NCI-H146 (cell line): ENCODE measurements at regions not wholly inside any gene's neighbourhood (a gene's known extent, or its start where the extent isn't known, plus 50 kb on each side); places are given as distances from the start of the nearest gene placed in this dataset.
"Not testable (repeated sequence)": the region's sequence is repeated elsewhere in the genome, so short reads cannot be mapped to it uniquely, and the experiment has no call there.

Source experiments
- DNase-seq: peaks from one replicate; lab custom pipeline; 2025; lab: John Stamatoyannopoulos, UW

DNA sequence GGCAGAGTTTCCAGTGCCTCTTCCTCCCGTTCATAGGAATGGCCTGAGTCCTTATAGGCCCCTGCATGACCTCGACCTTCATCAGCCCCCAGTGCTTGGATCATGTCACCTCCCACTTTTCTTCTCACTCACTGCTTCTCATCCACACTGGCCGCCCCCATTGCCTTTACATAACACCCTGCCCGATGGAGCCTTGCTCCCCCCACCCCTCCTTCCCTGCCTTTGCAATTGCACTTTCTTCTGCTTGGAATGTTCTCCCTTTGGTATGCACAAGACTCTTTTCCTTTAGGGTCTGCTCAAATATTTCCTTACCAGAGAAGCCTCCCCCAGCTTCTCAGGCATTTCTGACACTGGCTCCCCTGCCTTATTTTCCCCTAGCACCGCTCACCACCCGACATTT is 125.2 kb upstream of the KCNJ6 start:
- no peak for DNase-seq

DNA sequence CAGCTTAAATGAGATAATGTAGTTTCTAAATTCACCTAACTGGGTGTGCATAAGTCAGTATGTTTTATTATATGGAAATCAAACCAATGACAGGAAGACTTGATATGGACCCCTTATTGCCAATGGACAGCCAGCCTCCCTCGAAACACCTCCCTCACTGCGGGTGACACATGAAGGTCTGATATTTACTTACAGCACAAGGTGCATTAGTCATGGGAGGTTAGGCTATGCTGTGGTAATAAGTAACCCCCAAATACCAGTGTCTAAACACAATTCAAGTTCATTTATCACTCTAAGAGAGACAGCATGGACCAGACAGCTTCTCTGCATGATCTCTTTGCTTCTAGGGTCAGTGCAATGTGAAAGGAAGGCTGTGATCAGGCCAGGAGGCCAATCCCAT is 126.0 kb upstream of the KCNJ6 start:
- DNase-seq = no peak

DNA sequence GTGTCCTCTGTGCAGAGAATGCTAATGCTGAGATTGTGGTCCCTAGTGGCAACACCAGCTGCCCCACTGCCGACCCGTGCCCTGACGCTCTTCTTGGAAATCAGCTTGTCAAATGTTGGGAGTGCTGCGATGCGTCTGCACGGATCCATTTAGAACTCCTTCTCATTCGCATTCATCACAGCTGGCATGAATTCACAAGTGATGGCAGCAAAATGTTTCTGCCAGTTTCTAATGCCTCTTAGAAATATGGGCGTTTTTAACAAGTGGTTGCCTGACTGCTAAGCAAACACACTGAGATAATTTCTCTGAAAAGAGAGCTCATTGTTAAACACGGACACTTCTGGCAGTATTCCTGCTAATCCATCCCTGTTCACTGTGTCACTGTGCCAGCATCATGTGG is 131.9 kb upstream of the KCNJ6 start:
- DNase-seq = peak; percentile 35

DNA sequence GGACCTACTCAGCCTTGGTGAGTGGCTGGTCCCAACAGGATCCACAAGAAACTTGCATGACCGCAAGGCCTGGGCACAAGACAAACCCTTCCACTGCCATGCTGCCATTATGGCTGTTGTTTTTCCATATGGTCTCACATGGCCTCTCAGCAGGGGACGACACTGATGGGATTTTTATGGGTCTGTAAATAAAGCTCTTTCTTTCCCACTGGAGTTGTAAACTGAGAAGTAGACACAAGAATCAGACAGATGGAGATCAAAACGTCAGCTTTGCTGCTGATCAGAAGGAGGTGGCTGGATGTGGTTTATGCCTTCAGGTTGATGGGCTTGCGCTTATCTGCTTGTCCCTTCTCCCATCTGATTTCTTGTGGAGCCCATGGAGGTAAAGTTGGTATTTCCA is 138.1 kb upstream of the KCNJ6 start:
- peak; percentile 48 for DNase-seq

DNA sequence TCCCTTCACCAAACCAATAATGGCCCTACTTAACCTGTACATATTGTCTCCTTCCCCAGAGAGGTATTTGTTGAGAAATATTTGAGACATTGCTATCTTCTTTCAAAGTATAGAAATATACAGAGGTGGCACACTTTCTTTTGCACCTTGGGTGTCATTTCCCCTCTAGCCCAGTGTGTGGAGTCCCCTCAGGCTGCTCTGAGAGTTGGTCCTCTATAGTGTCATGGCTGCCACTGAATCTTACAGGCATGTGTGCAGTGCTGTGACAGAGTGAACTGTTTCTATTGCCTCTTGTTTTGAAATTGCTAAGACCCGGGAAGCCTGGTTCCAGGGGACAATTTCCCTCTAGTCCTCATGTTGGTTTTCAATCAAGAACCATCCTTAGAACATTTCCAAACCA is 140.2 kb upstream of the KCNJ6 start:
- no peak for DNase-seq

DNA sequence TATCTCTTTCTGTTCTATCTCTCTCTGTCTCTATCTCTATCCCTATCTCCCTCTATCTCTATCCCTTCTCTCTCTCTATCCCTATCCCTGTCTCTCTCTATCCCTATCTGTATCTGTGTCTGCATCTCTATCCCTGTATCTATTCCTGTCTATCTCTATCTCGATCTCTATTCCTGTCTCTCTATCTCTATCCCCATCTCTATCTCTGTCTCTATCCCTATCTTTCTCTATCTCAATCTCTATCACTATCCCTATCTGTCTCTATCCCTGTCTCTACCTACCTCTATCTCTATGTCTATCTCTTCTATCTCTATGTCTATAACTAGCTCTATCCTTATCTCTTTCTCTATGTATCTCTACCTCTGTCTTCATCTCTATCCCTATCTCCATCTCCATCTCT is 141.4 kb upstream of the KCNJ6 start:
- no peak for DNase-seq

DNA sequence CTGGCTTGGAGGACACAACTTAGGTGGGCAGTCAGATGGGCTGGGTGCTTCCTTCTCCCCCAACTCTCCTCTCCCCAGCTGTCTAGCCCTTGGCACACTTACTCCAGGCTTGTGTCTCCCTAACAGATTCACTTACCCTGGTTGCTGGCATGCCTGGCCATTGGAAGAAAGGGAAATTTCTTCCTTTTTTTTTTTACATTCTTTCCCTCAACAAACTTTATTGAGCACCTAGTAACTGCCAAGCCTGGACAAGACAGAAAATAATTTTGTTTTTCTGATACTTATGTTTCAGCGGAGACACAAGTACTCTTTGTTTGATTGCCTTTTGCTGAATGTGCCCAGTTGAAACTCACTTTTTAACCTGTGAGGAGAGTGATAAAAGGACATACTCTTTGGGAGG is 144.3 kb upstream of the KCNJ6 start:
- no peak for DNase-seq

DNA sequence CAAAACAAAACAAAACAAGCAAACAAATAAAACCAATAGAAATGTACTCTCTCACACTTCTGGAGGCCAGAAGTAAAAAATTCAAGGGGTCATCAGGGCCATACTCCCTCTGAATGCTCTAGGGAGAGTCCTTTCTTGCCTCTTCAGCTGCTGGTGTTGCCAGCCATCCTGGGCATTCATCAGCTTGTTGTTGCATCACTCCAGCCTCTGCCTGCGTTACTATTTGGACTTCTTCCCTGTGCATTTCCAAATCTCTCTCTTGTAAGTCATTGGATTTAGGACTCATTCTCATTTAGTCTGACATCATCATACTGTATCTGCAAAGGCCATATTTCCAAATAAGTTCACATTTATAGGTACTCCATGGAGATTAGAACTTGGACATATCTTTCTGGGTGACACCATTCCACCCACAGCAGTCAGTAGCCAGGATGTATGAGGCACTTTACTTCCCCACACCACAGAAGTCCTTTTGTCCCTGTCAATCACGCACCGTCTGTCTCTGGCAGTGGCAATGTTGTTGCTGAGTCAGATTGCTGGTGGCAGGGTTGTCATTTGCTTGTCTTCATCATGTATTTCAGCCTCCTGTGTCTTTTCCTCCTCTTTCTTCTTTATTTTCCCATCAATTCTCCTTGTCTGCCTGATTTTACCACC is 151.0 kb upstream of the KCNJ6 start:
- no peak for DNase-seq

DNA sequence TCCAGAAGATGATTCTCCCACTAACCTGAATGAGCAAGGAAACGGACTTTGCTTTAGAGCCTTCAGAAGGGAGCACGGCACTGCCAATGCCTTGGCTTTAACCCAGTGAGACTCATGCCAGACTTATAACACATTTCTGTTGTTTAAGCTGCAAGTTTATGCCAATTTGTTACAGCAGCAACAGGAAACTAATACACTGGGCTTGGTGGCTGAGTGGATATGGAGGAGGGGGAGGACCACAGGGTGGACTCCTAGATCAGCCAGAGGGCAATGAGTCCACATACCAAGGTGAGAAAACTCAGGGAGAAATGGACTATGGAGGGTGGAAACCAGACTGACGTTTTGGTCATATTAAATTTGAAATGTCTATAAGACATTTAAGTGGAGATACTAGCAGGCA is 156.2 kb upstream of the KCNJ6 start:
- DNase-seq = no peak

DNA sequence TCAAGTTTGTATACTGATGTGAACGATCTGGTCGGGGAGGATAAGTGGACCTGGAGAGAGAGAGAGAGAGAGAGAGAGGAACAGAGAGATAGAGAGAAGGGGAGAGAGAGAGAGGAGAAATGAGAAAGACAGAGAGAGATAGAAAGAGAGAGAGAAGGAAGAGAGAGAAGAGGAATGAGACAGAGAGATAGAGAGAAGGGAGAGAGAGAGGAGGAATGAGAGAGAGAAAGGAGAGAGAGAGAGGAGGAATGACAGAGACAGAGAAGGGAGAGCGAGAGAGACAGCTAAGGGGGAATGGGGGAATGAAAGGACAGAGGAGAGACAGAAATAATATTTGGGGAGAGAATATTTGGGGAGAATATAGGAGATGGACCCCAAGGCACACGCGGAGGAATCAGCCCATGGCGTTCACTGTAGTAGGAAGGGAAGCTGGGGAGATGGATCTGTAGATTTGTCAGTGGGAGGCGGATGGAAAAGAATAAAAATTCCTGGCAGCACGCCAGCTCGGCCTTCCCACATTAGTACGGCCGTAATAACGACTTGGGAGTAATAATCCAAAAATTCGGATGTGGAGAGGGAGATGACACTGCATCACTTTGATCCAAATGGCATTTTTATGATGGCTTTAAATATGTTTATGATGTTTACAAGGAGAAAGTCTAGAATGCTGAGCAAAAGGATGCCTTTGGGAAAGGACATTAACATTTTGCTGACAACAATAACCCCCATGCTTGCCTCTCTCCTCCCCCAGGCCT is 159.8 kb upstream of the KCNJ6 start:
- no peak for DNase-seq

DNA sequence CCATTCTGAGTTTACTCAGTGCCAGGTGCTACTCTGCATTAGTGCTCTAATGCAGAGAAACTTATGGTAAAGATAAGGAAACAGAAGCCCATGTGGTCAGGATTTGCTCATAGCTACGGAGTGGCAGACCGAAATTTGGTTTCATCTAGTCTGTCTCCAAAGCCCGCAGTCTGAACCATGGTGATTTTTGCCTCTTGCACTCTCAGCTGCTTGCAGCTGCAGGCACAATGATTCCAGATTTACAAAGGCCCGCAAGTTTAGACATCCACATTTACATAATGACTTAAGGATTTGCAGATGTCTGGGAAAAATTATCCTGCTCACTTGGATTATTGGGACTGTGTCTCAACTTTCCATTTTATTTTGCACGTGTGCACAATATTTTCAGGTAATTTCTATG is 161.3 kb upstream of the KCNJ6 start:
- DNase-seq = no peak

DNA sequence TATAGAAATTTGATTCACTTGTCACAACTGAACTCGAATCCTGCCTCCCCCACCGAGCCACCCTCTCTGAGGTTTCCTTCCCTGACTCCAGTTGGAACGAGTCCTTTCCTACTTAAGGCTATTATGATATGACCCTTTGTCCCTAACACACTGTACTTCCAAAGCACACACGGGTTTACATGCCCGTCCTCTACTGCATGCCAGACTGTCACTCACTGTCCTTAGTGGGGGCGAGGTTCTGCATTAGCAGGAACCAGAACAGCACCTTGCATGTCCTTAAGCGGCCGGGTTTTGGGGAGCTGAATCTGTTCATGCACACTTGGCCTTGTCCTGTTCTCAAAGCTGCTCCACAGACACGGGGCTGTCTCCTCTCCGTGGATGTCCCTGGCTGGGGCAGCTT is 164.6 kb upstream of the KCNJ6 start:
- no peak for DNase-seq

DNA sequence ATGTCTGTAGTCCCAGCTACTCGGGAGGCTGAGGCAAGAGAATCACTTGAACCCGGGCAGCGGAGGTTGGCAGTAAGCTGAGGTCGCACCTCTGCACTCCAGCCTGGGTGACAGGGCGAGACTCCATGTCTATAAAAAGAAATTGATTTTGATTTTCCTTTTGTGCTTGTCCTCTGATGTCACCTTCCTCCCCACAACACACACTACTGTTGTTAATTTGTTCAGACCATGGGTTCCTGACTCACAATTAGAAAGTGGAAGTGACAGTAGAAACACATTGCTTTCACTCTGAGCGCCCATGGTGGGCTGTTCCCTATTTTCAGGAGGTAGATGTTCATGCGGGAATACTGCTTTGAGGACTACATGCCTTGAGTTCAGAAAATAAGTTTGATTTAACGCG is 165.5 kb upstream of the KCNJ6 start:
- DNase-seq = no peak

DNA sequence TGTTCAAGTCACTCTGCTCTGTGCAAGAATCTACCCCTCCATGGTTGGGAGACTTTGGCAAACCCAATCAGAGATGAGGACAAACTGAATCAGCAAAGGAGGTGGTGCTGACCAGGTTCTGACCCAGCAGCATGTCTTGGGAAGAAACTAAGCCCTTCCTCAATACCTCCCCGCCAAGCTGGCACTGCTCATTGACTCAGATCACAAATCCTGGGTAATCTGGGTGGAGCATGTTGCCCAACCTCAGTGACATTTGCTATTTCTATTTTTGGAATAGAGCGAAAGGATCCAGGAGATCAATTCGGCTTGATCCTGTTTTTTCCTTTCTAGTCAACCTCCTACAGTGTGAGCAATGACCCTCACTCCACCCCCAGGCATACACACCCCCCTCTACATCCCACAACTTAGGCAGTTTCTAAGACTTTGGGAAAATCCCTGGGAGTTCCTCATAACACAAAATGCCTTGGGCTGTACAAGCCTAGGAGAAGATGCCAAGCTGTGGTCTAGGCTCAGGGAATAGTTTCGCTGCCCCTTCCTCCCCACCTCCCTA is 166.8 kb upstream of the KCNJ6 start:
- DNase-seq = no peak

DNA sequence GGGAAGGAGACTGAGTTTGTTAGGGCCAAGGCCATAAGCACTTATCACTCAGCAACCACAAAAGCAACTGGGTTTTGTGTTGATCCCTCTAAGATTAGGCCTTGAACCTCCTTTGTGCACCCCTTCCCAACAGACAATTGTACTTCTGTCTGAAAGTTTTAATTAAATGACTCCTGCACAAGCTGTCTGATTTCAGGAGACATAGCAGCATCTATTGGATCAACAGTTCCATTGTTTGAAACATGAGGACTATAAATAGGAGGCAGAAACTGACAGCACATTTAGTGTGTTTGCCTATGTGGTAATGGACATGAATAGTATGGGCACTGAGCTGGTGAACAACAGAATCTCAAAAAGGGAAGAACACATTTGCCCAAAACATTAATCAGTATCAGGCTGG is 167.3 kb upstream of the KCNJ6 start:
- DNase-seq = no peak

DNA sequence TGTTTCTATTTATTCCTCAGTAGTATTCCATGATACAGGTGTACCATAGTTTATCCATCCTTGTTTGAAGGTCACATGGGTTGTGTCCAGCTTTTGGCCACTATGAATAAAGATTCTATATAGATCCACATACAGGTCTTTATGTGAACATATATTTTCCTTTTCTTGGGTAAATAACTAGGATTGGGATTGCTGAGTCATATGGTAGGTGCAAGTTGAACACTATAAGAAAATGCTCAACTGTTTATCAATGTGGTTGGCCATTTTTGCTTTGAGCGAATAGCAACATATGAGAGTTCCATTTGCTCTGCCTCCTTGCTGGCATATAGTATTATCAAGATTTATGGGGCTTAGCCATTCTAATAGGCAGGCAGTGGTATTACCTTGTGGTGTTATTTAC is 170.2 kb upstream of the KCNJ15 start:
- DNase-seq = no peak

DNA sequence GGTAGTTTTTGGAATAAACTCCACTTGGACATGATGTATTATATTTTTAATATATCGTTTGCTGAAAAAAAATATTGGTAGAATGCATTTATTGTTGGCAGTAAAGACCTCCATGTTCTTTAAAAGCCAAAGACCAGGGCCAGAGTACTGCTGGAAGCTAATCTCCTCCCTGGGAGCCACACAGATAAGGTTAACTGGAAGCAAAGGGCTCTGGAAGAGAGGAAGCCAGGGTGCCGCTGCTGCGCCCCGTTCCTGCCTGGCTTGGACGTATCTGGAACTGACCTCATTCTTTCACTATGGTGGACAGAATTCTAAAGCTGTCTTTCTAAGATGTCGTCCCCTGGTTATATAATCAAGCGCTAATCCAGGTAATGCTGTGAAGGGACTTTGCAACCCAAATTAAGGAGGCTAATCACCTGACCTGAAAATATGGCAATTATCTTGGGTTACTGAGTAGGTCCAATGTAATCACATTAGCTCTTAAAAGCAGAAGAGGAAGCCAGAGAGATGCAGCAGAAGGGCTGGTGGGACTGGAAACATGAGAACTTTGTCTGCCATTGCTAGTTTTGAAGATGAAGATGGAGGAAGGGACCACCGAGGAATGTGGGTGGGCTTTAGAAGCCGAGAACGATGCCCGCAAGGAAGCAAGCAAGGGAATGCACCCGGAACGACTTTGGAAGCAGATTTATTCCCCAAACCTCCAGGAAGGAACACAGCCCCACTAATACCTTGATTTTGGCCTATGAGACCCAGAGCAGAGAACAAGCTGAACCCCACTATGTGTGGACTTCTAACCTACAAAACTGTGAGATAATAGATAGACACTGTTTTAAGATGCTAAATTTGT is 167.7 kb upstream of the KCNJ15 start:
- no peak for DNase-seq

DNA sequence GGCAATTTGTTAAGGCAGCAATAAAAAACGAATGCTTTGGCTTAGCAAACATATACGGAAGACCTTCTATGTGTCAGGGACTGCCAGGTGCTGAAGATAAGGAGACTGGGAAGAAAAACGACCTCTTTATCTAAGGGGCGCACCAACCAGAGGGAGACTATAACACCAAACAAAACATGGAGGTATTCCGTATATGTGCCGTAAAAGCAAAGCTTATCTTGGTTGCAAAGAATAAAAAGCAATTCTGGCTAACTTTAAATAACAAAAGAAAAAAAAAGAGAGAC is 167.1 kb upstream of the KCNJ15 start:
- no peak for DNase-seq

DNA sequence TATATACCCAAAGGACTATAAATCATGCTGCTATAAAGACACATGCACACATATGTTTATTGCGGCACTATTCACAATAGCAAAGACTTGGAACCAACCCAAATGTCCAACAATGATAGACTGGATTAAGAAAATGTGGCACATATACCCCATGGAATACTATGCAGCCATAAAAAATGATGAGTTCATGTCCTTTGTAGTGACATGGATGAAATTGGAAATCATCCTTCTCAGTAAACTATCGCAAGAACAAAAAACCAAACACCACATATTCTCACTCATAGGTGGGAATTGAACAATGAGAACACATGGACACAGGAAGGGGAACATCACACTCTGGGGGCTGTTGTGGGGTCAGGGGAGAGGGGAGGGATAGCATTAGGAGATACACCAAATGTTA is 165.7 kb upstream of the KCNJ15 start:
- DNase-seq = not testable (repeated sequence)

DNA sequence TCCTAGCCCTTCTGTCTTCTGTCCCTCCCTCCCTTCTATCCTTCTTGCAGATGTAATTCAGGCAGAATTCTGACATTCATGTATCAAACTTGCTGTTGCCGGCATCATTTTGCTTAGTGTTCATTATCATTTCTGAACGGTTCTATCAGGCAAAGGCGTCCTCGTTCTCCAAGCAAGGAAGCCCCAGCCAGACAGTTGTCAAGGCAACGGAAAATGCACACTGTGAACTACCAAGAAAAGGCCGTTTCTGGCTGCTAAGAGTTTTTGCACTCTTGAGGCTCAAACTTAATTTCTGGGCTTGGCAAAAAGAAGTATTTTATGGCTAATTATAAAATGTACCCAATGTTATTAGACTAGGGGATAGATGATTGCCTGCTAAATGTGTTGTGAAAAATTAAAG is 164.7 kb upstream of the KCNJ15 start:
- DNase-seq = no peak

DNA sequence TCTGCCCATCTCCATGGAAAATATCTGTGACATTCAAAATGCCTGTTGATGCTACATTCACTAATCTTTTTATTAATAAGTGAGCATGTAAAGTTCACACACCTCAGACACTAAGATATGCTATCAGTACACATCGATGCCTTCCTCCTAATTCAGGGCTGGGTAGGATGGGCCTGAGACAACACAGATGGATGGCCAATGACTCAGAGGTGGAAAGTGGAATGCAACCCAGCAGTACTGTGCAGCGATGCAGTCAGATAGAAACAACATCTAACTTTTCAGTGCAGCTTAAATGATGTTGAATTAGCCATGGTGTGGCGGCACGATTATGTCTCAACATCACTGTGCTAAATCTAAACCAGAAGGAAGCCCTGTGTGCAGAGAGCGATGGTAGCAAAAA is 161.6 kb upstream of the KCNJ15 start:
- no peak for DNase-seq

DNA sequence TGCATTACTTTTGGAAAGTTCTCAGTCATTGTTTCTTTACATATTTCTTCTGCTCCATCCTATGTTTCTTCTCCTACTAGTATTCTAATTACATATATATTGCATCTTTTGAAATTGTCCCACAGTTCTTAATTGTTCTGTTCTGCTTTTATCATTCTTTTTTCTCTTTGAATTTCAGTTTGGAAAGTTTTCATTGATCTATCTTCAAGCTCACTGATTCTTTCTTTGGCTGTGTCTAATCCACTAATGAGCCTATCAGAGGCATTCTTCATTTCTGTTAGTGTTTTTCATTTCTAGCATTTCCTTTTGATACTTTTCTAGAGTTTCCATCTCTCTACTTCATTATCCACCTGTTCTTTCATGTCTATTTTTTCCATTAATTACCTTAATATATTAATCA is 159.0 kb upstream of the KCNJ15 start:
- no peak for DNase-seq

DNA sequence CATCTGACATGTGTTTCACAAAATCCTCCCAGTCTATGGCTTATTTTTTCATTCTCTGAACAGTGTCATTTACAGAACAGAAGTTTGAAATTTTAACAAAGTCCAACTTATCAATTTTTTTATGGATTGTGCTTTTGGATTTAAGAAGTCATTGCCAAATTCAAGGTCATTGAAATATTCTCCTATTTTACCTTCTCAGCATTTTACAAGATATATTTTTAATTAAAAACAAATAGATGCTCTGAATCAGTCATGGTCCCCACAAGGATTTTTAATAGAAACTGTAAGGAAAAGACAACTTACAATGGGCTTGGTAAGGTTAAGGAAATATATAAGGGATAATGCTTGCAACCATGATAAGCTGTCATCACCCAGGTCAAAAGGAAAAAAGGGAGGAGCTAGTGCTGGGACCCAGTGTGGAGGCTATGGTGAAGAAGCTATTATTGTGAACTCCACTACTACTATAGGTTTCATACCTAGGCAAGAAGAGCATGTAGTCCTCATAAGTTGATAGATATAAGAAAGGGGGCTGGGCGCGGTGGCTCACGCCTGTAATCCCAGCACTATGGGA is 144.5 kb upstream of the KCNJ15 start:
- DNase-seq = no peak
